Fibroblast of lung (primary cell): ENCODE measurements at regions not wholly inside any gene's neighbourhood (a gene's known extent, or its start where the extent isn't known, plus 50 kb on each side); places are given as distances from the start of the nearest gene placed in this dataset.

Source experiments
- EZH2 ChIP-seq: IDR thresholded peaks from 2 replicates; pipeline ENCODE4 v1.5.1; 2012; ENCODE audit warnings: low read length, control low read depth, mild to moderate bottlenecking; ENCODE audit errors: missing control alignments
- TF ChIP-seq, protein P1 (sequence below), 2 donors: IDR thresholded peaks in 1 of 2; conservative IDR thresholded peaks in 1 of 2; 1 replicate in 1 of 2; 2 replicates in 1 of 2; pipeline ENCODE4 v1.5.1; 2011 to 2012; ENCODE audit warnings: low read length in 2 of 2, control low read depth in 1 of 2, inconsistent platforms in 1 of 2, low read depth in 1 of 2, mild to moderate bottlenecking in 1 of 2

DNA sequence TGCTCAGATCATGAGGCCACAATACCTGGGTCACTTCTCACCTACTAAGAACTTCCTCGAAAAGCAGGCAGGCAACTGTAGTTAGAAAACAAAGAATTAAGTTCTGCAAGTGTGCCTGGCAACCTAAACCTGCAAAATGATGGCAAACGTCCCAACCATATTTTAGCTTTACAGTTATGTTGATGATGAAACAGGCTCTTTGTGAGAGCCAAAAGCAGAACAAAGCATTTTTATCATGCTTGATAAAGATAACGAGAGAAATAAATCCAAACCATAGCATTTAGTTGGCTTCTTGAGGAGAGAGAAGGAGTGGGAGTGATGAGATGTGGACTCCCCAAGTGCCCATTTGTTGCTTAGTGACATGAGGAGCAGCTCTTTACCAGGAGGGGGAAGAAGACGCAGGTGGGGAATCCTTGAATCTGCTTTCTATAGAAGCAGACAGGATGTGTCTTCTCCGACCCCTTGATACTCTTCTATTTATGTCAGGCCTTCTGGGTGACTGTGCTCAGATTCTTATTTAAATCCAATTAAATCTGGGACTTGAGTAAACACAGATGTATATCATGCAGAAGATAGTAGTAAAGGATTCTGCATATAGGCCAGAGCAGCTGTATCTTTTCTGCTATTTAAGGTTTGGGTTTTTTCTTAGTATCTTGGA, 221.2 kb downstream of the TMEM167A start:
- TF ChIP-seq, protein P1, sequence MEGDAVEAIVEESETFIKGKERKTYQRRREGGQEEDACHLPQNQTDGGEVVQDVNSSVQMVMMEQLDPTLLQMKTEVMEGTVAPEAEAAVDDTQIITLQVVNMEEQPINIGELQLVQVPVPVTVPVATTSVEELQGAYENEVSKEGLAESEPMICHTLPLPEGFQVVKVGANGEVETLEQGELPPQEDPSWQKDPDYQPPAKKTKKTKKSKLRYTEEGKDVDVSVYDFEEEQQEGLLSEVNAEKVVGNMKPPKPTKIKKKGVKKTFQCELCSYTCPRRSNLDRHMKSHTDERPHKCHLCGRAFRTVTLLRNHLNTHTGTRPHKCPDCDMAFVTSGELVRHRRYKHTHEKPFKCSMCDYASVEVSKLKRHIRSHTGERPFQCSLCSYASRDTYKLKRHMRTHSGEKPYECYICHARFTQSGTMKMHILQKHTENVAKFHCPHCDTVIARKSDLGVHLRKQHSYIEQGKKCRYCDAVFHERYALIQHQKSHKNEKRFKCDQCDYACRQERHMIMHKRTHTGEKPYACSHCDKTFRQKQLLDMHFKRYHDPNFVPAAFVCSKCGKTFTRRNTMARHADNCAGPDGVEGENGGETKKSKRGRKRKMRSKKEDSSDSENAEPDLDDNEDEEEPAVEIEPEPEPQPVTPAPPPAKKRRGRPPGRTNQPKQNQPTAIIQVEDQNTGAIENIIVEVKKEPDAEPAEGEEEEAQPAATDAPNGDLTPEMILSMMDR (conservative IDR thresholded peaks at IDR 0.05 in 1 of 2, IDR thresholded peaks at IDR 0.05 in 1 of 2; ENCODE audit: low read depth in 1 of 2, low read length in 2 of 2), result no peak
- no peak for TF ChIP-seq EZH2
